GM18858 (cell line): ENCODE measurements at regions not wholly inside any gene's neighbourhood (a gene's known extent, or its start where the extent isn't known, plus 50 kb on each side); places are given as distances from the start of the nearest gene placed in this dataset.

ENCODE experiments used
- ATAC-seq: cut with Tn5 transposase; IDR thresholded peaks from one replicate; pipeline ENCODE4 v1.9.1; 2021; ENCODE audit not compliant: unreplicated experiment

- ATAC-seq = no peak
Measured at GRCh38 chr2:104583811-104584210, 270.1 kb upstream of the POU3F3 start.

- ATAC-seq = no peak
Measured at GRCh38 chr2:104584393-104584792, 269.5 kb upstream of the POU3F3 start.

- ATAC-seq = no peak
Measured at GRCh38 chr2:104595576-104595975, 258.3 kb upstream of the POU3F3 start.

DNA sequence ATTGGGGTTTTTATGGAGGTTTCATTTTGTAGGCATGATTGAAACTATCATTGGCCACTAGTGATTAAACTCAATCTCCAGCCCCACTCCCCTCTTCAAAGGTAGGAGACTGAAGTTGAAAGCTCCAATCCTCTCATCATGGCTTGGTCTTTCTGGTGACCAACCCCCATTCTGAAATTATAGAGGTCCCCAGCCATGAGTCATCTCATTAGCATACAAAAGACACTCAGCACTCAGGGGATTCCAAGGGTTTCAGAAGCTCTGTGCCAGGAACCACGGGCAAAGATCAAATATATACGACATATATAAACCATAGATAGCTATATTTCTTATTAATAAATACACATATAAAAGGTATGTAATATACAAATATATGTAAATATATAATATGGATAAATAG is 256.0 kb upstream of the POU3F3 start:
- no peak for ATAC-seq

DNA sequence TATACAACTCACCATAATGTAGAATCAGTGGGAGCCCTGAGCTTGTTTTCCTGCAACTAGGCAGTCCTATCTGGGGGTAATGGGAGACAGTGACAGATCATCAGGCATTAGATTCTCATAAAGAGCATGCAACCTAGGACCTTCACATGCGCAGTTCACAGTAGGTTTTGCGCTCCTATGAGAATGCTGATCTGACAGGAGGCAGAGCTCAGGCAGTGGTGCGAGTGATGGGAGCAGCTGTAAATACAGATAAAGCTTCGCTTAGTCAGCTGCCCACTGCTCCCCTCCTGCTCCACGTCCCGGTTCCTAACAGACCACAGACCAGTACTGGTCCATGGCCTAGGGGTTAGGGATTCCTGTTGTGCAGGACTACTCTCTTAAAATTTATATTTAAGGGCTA is 255.3 kb upstream of the POU3F3 start:
- no peak for ATAC-seq

DNA sequence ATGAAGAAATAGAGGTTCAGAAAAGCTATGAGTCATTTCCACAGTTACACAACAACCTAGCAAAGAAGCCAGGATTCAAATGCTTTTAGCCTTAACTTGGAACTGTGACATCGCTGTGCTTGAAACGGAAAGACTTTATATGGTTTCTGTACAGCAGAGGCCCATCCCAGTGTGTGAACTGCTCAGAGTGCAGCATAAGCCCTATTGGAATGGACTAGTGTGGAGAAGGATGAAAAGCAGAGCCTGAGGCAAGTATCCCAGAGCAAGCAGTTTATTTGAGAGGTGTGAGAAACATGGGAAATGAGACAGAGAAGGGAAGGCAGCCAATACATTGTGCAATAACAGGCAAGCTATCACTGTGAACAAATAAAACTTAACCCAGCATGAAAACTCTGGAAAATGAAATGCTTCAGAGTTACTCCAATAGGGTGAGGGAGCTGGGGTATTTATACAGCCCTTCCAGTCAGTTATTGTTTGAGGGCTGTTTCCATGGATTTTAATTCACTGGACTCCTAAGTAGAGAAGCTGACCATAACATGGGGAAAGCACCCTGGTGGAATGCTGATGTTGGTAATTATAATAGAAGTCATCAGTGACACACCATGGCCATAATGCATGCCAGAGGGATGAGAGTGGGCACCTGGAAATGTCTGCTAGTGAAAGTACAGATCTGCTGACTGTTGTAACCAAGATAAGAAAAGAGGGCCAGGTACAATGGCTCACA is 254.0 kb upstream of the POU3F3 start:
- no peak for ATAC-seq

DNA sequence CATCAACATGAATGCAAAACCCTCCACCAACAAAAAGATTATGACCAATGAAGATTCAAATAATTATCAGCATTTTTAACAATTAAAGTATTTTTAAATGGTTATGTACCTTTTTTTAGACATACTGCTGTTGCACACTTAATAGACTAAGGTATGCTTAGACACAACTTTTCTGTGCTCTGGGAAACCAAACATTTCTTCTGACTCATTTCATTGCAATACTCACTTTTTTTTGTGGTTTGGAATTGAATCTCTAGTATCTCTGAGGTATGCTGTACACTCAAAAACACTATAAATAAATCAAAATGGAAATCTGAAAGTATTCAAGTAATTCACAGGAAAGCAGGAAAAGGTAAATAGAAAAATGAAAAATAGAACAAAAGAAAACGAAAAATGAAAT is 247.9 kb upstream of the POU3F3 start:
- ATAC-seq = no peak

- ATAC-seq = no peak
Measured at GRCh38 chr2:104616856-104617255, 237.1 kb upstream of the POU3F3 start.

- no peak for ATAC-seq
Measured at GRCh38 chr2:104620801-104621200, 233.1 kb upstream of the POU3F3 start.

- ATAC-seq = no peak
Measured at GRCh38 chr2:104635608-104636007, 218.3 kb upstream of the POU3F3 start.

DNA sequence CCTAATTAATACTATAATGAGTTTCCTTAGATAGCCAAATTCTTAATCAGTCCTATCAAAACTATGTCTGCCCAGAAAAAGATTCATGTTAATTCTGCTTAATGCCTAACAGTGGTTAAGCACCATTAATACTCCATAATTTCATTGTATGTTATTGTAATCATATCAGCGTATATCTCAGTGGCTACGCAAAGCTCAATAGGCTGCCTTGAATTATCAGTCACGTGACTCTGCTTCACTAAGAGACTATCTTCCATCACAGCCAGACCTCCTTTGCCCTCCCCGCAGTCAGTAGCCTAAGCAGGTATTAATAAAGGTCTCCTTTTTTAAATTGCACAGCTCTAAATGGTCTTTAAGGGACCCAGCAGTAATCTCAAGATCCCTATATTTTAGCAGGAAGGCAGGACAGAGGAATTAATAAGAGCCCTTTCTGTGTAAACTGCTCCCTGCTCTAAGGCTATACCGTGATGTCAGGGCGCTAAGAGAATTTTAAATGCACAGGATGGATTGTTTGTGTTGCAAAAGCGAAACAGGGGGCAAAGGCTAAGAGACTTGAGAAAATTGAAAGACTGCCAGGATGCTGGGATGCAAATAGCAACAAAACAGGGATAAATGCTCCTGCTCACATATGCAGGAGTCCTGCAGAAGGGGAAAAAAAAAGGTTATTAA is 215.6 kb upstream of the POU3F3 start:
- no peak for ATAC-seq

- ATAC-seq = no peak
Measured at GRCh38 chr2:104638859-104639202, 215.1 kb upstream of the POU3F3 start.

GRCh38 chr2:104641786-104642185 is 212.1 kb upstream of the POU3F3 start:
- no peak for ATAC-seq

DNA sequence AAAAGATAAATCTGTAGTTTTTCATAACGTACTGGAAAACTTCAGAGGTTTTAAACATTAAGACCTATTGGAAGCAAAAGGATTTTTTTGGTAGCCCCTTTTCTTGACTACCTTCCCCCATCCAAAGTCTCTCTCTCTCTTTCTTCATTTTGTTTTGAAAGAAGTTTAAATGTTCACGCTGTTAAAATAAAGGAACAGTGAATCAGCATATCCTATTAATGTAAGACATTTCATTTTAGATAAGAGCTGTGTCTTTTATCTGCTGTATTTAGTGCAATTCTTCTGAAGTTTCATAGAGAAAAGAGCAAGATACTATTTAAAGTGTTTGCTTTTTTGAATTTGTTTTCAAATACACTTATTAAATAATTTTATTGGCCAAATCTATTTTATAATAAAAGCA is 205.5 kb upstream of the POU3F3 start:
- no peak for ATAC-seq

DNA sequence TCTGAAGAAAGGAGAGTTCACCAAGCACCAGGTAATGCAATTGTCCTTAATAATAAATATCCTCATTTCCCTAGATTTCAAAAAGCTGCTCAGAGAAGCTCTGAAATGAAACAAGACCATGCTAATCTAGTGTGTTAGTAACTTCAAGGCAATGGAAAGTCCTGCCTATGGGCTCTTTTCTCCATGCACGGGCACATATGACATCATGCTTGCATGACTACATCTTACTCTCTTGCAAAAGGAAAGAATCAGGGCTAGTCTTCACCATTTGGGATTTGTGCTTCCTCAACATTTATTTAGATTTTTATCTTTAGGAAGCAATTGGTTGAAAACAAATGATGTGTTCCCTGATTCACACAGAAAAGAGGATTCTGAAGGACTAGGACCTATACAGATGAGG is 204.0 kb upstream of the POU3F3 start:
- ATAC-seq = no peak

DNA sequence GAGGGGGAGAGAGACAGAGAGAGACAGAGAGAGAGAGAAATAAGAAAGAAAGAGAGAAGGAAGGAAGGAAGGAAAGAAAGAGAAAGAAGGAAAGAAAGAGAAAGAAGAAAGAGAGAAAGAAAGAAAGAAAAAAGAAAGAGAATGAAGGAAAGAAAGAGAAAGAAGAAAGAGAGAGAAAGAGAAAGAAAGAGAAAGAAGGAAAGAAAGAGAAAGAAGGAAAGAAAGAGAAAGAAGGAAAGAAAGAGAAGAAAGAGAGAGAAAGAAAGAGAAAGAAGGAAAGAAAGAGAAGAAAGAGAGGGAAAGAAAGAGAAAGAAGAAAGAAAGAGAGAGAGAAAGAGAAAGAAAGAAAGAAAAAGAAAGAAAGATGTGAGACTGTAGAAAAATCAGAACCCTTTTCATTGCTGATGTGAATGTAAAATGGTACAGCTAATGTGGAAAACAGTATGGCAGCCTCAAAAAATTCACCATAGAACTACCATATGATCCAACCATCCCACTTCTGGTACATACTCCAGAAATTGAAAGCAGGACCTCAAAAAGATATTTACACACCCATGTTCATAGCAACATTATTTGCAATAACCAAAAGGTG is 203.4 kb upstream of the POU3F3 start:
- ATAC-seq = no peak

DNA sequence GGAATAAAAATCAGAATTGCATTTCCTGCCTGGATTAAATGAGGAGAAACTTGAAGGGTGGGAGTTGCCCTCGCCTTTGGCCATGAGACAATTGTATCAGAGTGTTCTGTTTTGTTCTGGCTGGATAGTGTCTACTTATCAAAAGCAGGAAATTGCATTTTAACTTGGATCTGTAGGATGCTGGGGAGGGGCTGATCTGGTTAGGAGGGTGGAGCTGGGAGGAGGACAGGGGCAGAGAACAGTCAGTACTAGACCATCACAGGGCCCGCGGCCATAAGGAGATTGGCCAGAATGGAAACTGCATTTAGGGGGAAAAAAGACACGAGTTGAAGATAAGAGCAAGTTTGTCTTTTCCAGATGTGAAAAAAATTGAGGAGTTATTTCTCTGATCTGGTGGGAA is 199.1 kb upstream of the POU3F3 start:
- no peak for ATAC-seq

GRCh38 chr2:104656571-104657163 is 197.2 kb upstream of the POU3F3 start:
- no peak for ATAC-seq

- no peak for ATAC-seq
Measured at GRCh38 chr2:104658144-104658835, 195.6 kb upstream of the POU3F3 start.

- ATAC-seq = no peak
Measured at GRCh38 chr2:104658904-104659591, 194.9 kb upstream of the POU3F3 start.

DNA sequence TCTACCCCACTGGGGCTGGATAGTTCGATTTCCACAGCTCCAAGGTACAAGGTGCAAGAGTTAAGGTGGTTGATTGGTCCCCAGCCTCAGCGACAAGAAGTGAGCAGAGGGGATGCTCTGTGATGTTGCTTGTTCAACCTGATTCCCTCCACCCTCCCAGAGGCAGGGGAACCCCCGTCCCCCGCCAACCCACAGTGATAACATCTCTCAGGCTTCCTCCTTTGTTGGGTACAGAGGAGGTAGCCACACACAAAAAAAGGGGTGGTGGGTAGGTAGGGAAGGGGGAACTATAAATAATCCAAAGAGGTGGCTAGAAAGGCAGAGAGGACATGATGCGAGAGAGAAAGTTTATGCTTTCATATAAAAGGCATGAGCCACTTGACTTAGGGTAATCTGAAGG is 192.9 kb upstream of the POU3F3 start:
- no peak for ATAC-seq
